GM12891 (cell line): ENCODE measurements at regions not wholly inside any gene's neighbourhood (a gene's known extent, or its start where the extent isn't known, plus 50 kb on each side); places are given as distances from the start of the nearest gene placed in this dataset.

ENCODE experiments used
- POLR2A ChIP-seq: IDR thresholded peaks from 2 replicates; pipeline ENCODE4 v1.6.1; 2011; ENCODE audit warnings: low read depth, low read length, control low read depth
- POLR2AphosphoS5 ChIP-seq: IDR thresholded peaks from 2 replicates; pipeline ENCODE4 v1.6.1; 2011; ENCODE audit warnings: low read depth, low read length, control low read depth
- SPI1 ChIP-seq: IDR thresholded peaks from 2 replicates; pipeline ENCODE4 v1.6.1; 2011; ENCODE audit warnings: low read depth, low read length, control low read depth
- TAF1 ChIP-seq: IDR thresholded peaks from 2 replicates; pipeline ENCODE4 v1.6.1; 2011; ENCODE audit warnings: low read depth, low read length, control low read depth

DNA sequence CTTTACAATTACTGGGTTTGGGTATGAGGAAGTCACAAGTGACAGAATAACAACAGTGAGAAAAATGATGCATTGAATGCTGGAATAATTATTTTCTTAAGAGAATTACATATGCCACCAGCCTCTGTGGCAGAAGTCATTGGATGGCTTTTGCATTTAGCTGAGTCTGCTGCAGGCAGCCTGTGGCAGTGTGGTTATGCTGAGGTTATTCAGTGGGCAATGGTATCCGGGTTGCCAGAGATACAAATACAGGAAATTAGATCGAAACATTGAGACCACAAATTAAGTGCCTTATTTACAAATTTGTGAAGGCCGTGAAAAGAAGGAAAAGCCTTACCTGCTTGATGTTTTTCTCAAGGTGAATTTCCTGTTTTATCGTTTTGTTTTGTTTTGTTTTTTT, 1050.0 kb downstream of the GALC start:
- no peak for TF ChIP-seq TAF1
- no peak for TF ChIP-seq POLR2A
- TF ChIP-seq POLR2AphosphoS5: no peak
- TF ChIP-seq SPI1: no peak
